ENCODE measurements at regions not wholly inside any gene's neighbourhood (a gene's known extent, or its start where the extent isn't known, plus 50 kb on each side); places are given as distances from the start of the nearest gene placed in this dataset.

GRCh38 chr2:63680455-63680854 lies 91.7 kb downstream of the MDH1 start:
- TF ChIP-seq CTCF (IDR thresholded peaks at IDR 0.05) (no peak), POLR2AphosphoS5 (IDR thresholded peaks at IDR 0.05) (no peak), POLR2A (IDR thresholded peaks at IDR 0.05) (no peak)
